DMS153 treated with DMSO at 0.1 percent for 48 hours (cell line): ENCODE measurements at regions not wholly inside any gene's neighbourhood (a gene's known extent, or its start where the extent isn't known, plus 50 kb on each side); places are given as distances from the start of the nearest gene placed in this dataset.
A peak's percentile ranks its signal among the peaks of the same experiment; 100 is the strongest.

Experiments used
- DNase-seq: peaks from one replicate; lab custom pipeline; 2025; ENCODE audit not compliant: unreplicated experiment; lab: John Stamatoyannopoulos, UW

- no peak for DNase-seq
These were observed 54.9 kb downstream of the NKX2-1 start for GRCh38 chr14:36465178-36465577.

- DNase-seq = no peak
These were observed 57.1 kb downstream of the NKX2-1 start for GRCh38 chr14:36462890-36463289.

- DNase-seq = no peak
These were observed 64.8 kb downstream of the NKX2-1 start for GRCh38 chr14:36455241-36455627.

DNA sequence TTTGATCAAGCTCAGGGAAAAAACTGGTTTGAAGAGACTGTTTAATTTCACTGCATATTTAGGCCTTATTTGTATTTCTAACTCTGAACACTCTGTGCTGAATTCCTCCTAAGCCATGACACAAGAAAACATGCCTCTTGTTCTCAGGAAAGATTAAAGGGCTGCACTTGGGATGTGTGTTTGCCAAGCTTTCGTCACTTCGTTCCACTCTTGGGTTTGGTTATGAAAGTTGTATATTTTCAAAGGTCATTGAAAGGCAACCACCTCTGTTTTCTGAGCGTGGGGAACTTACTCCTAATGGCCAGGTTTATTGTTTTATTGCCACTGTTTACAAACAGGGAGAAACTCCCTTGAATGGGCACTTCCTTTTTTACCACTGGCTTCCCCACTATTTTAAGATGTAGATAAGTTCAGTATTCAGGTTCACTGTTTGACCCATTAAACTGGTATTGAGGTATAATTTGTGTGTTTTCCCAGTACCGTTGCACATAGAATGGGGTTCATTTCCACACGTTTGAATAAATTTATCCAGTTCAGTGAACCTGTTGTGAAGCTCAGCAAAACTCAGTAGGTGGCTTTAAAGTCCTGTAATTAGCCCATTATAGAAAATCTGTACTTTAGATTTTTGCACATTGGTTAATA is 65.3 kb downstream of the NKX2-1 start:
- no peak for DNase-seq

DNA sequence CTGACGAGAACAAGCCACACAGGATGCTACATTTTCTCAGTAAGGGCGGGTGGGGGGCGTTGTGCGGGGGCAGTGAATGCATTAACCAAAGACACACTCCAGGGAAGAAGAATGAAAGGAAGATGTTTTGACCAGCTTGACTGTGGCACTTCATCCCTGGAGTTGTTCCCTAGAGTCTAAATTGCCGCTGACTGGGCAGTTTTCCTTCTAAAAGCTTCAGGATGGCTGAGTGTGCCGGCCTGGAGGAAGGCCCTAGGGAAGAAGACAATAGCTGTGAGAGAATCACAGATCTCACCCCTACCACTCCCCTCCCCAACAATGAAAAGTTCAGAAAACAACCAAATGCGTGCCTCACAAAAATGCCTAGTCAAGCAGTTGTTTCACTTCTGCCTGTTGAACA is 67.2 kb downstream of the NKX2-1 start:
- DNase-seq = no peak

GRCh38 chr14:36451310-36452065 is 68.5 kb downstream of the NKX2-1 start:
- DNase-seq = peak; percentile 39

DNA sequence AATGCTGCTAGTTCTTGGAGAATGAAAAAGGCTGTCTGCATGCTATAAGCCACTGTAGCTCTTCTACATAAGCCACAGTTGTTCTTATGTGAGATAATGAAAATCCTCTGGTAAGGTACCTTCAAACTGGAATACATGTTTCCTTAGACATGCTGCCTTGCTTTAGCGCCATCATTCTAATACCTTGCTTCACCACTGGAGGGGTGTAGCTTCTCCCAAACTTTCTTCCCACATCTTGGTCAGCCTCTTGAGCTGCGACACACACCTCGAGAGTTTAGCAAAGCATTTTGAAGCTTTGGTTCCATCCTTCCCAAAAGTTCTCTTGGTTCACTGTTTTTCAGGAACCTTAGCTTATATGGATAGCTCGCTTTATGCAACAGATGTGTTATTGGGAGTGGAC is 69.5 kb downstream of the NKX2-1 start:
- no peak for DNase-seq

- DNase-seq = no peak
These were observed 70.1 kb downstream of the NKX2-1 start for GRCh38 chr14:36449903-36450302.

GRCh38 chr14:36443374-36443773 is 76.7 kb downstream of the NKX2-1 start:
- DNase-seq = no peak

- DNase-seq = no peak
These were observed 77.2 kb downstream of the NKX2-1 start for GRCh38 chr14:36442824-36443241.

- DNase-seq = no peak
These were observed 78.7 kb downstream of the NKX2-1 start for GRCh38 chr14:36441283-36441682.

GRCh38 chr14:36439766-36440165 is 80.3 kb downstream of the NKX2-1 start:
- DNase-seq = peak; percentile 78

- DNase-seq = peak; percentile 28
These were observed 81.1 kb downstream of the NKX2-1 start for GRCh38 chr14:36438883-36439282.

GRCh38 chr14:36430662-36431084 is 89.4 kb downstream of the NKX2-1 start:
- DNase-seq = no peak

GRCh38 chr14:36430169-36430568 is 89.9 kb downstream of the NKX2-1 start:
- DNase-seq = no peak

GRCh38 chr14:36429692-36430091 is 90.3 kb downstream of the NKX2-1 start:
- no peak for DNase-seq

GRCh38 chr14:36428350-36428749 is 91.7 kb downstream of the NKX2-1 start:
- no peak for DNase-seq

GRCh38 chr14:36426836-36427235 is 93.2 kb downstream of the NKX2-1 start:
- no peak for DNase-seq

GRCh38 chr14:36426113-36426512 is 93.9 kb downstream of the NKX2-1 start:
- no peak for DNase-seq

- peak; percentile 95 for DNase-seq
These were observed 95.4 kb downstream of the NKX2-1 start for GRCh38 chr14:36424478-36425102.

DNA sequence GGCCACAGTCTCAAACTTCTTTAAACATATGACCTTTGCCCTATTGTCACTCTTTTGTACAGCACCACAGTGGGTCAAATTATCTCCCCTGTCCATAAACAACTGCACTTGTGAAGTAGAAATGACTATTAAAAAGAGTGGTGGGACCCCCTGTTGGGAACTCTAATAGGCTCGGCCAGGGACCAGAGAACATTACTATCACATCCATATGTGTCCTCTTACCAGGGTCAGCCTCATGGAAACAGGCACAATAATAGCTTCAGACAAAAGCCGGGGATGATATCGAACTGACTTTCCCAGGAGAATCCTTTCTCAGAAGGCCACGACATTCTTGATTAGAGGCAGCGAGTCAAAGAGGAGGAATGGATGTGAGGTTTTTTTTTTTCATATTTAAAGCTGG is 96.6 kb downstream of the NKX2-1 start:
- DNase-seq = no peak

GRCh38 chr14:36420149-36420687 is 99.8 kb upstream of the MBIP start:
- no peak for DNase-seq
